Activated CD4-positive, alpha-beta T cell treated with anti-CD3 and anti-CD28 coated beads, Interleukin-2, Interleukin-6, amounts not matched to agents 100 ng/mL and 50 ng/mL, durations not matched to agents 16 hours and 8 hours (primary cell): ENCODE measurements at regions not wholly inside any gene's neighbourhood (a gene's known extent, or its start where the extent isn't known, plus 50 kb on each side); places are given as distances from the start of the nearest gene placed in this dataset.

Experiments used
- DNase-seq: peaks from one replicate; pipeline ENCODE4 v3.0.0-alpha.2; 2020

DNA sequence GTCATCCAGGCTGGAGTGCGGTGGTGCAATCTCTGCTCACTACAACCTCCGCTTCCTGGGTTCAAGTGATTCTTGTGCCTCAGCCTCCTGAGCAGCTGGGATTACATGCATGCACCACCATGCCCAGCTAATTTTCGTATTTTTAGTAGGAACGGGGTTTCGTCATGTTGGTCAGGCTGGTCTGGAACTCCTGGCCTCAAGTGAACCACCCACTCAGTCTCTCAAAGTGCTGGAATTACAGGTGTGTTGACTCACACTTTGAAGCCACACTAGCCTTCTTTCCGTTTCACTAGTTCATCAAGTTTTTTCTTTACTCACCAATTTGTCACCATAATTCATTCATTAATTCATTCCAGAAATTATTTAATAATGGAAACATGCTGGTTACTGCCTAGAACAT is 298.4 kb upstream of the MTNR1B start:
- no peak for DNase-seq

DNA sequence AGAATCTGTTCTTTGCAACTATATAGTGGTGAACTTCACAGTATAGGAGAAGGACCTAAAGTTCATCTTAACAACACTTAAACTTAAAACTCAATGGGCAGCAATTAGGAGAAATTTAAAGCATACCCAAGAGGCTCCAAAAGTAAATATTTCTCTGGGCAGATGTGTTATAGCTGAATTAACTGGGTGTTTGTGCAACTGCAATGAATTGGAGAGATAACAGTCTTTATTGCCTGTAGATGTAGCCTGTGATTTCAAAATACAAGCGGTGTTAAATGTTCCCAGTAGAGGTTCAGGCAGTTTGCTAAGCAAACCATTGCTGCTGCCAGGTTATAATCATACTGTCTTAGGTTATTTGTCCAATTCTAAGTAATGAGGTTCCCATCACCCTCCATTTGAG is 294.1 kb upstream of the MTNR1B start:
- no peak for DNase-seq

GRCh38 chr11:92675810-92676209 is 293.6 kb upstream of the MTNR1B start:
- no peak for DNase-seq

GRCh38 chr11:92678008-92678611 is 291.3 kb upstream of the MTNR1B start:
- no peak for DNase-seq

DNA sequence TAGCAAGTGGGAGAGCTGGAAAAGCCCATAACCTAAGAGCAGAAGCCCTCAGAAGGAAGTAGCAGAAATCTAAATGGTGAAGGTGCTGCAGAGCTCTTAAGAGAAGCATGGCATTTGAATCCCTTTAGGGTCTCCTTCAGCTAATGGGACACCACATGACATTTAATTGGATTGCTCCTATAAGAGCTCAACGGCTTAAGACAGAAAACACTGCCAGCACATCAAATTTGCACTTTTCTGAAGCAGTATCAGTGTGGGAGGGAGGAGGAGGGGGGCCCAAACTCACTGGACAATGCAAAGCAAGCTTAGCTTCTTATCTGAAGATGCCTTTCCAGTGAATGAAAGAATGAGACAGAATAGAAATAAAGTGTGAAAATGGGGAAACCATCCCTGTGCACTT is 287.9 kb upstream of the MTNR1B start:
- DNase-seq: no peak

DNA sequence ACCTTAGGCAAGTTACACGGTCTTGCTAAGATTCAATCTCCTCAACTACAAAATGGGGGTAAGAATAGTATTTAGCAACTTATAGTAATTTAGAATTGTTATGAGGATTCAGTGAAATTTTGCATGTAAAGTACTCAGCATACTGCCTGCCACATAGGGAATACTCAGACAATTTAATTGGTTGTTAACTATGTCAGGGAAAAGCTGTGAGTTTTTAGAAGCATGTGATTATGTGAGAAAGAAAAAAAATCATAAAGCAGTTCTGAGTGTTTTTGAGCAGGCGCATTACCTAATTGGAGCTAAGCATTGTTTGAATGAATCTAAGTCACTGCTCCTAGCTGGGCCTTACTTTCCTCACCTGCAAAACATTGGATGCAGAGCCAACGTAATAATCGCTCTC is 287.3 kb upstream of the MTNR1B start:
- DNase-seq: no peak

- no peak for DNase-seq
Measured at GRCh38 chr11:92682952-92683351, 286.5 kb upstream of the MTNR1B start.

GRCh38 chr11:92685049-92685448 is 284.4 kb upstream of the MTNR1B start:
- DNase-seq: no peak

- DNase-seq: no peak
Measured at GRCh38 chr11:92687724-92688123, 281.7 kb upstream of the MTNR1B start.

GRCh38 chr11:92688416-92688815 is 281.0 kb upstream of the MTNR1B start:
- DNase-seq: no peak

DNA sequence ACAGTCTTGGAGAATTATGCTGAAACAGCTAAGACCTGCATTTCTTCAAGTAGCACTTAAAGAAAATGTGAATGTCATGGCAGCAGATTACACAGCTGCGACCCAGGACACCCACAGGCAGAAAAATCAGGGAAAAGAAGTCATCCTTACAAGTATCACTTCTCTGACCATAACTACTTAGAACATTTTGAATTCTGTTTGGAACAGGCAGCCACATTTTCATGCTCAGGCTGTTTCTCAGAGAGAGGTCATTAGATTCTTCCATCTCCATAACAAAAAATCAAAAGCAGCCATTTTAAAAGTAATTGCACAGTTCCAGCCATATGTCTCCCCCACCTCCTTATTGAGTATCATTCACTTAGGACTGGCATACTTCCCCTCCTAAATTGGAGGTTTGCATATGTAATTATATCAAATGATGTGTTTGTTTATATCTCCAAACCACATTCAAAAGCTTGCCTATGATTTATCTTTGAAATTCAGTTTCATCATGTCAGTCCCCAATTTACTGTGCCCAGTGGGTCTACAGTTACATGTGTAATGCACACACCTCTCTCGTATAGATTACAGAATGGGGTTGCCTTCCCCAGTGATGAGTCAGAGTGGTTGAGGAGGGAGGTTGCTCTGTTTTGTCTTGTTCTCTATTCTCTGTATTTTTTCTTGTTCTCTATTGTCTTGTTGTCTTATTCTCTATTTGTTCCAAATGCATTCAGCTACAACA is 276.5 kb upstream of the MTNR1B start:
- DNase-seq: no peak

- DNase-seq: no peak
Measured at GRCh38 chr11:92696076-92696475, 273.4 kb upstream of the MTNR1B start.

DNA sequence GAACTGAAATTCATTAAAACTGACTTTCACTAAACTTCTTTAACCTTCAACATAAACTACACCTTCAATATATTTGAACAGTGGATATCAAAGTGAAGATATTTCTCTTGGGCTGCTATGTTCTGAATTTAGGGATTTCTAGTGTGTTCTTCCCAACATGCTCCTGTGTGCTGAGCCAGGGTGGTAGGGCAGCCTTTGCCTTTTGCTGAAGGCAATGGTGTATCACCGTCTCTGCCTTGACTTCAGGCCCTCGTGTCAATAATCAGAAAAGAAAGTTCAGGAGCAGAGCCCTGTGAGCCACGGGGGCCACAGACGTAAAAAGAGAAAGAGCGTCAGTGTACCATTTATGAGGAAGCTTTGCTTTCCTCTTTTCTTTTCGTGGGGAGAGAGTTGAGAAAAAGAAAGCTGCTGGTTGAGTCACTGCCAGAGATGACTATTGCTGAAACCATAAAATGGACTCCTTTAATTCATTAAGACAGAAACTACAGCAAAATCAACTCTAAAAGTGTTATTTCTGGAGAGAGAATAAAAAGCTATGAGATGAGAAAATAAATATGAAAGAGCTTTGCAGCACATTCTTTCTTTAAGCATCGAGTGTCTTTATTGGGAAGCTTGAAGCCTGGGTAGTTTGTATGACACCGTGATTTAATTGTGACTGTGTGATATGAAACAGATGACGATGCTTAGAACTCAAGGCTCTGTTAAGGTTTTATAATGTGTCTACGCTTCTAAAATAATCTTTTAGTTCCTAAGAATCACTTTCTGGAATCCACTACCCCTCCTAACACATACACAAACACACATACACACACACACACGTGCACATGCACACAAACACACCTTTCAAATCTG is 271.8 kb upstream of the MTNR1B start:
- peak; percentile 22 for DNase-seq

DNA sequence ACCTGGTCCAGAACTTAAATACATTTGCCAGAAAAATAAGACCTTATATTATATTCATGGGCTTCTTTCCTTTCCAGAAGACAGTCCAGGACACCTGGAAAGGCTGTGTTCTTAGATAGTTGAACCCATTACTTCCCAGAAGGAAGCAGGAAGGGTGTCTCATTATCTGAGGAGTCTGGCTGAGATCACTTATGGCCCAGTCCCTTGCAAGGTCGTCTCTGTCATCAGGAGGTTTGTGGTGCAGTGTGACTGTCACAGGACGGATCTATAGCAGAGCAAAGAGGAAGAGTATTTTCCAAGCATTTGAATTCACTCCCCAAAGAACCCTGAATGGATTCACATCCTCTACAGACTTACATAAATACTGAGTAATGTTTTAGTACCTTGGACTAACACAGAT is 270.7 kb upstream of the MTNR1B start:
- no peak for DNase-seq

GRCh38 chr11:92702037-92702804 is 267.2 kb upstream of the MTNR1B start:
- no peak for DNase-seq

- no peak for DNase-seq
Measured at GRCh38 chr11:92702805-92703448, 266.5 kb upstream of the MTNR1B start.

- DNase-seq: no peak
Measured at GRCh38 chr11:92703449-92703830, 266.0 kb upstream of the MTNR1B start.

GRCh38 chr11:92707173-92707619 is 262.3 kb upstream of the MTNR1B start:
- no peak for DNase-seq

- DNase-seq: no peak
Measured at GRCh38 chr11:92707665-92708064, 261.8 kb upstream of the MTNR1B start.

- no peak for DNase-seq
Measured at GRCh38 chr11:92709329-92709728, 260.1 kb upstream of the MTNR1B start.

GRCh38 chr11:92711926-92712325 is 257.5 kb upstream of the MTNR1B start:
- DNase-seq: no peak

GRCh38 chr11:92714111-92714510 is 255.3 kb upstream of the MTNR1B start:
- DNase-seq: no peak

DNA sequence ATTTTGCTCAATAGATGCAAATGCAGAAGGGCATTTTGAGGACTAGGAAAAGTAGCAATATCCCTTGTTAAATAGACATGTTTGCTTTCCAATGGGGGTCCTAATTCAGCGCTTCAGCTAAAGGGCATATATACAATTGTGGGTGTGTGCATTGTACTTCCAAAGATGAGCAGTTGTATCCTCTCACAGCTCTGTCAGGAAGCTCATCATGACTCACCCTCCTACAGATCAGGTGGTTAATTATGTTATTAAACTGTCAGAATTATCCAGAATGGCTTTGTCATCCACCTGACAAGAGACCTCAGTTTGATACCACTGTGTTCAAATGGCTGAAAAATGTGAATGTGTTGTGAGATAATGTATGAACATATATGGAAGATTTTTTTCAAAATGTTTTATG is 252.2 kb upstream of the MTNR1B start:
- DNase-seq: no peak
